IMR-90 (cell line): ENCODE measurements at regions not wholly inside any gene's neighbourhood (a gene's known extent, or its start where the extent isn't known, plus 50 kb on each side); places are given as distances from the start of the nearest gene placed in this dataset.

Experiments used
- ATAC-seq: fragments of 200-7000 bp; cut with Tn5 transposase; 2 replicates; pipeline ENCODE4 v1.9.1; 2020; ENCODE audit warnings: low read depth, mild to moderate bottlenecking, moderate library complexity
- BruUV-seq: library from RNA; stranded (reverse); fragments of 400-500 nt; replicated peaks from 2 replicates; lab custom pipeline; 2021; lab: Mats Ljungman, UMichigan
- CTCF ChIA-PET: fragments of 300-600 bp; formaldehyde crosslinking; extraction: SDS; loops from one replicate; lab custom pipeline; 2021; ENCODE audit warnings: antibody characterized with exemption; lab: Yijun Ruan, JAX
- POLR2A ChIA-PET: fragments of 300-600 bp; sonication (Branson Sonifier 250); formaldehyde crosslinking; loops from one replicate; lab custom pipeline; 2022; ENCODE audit warnings: antibody characterized with exemption; ENCODE audit not compliant: unreplicated experiment; lab: Charles Lee
- DNase-seq: peaks from one replicate; pipeline ENCODE4 v3.0.0; 2013
- H2AFZ ChIP-seq: replicated peaks from 2 replicates; pipeline ENCODE3; 2013; ENCODE audit warnings: low read length, mild to moderate bottlenecking; ENCODE audit not compliant: poor library complexity
- H2AK5ac ChIP-seq: 2 replicates; pipeline ENCODE4 v1.6.1; 2013; ENCODE audit warnings: low read depth, low read length, inconsistent platforms
- H2AK9ac ChIP-seq: replicated peaks from 2 replicates; pipeline ENCODE3; 2013; ENCODE audit warnings: mild to moderate bottlenecking, low read depth, low read length, moderate library complexity; ENCODE audit not compliant: poor library complexity
- H2BK120ac ChIP-seq: 2 replicates; pipeline ENCODE4 v1.6.1; 2013; ENCODE audit warnings: low read depth, low read length, inconsistent platforms
- H2BK15ac ChIP-seq: 3 replicates; pipeline ENCODE4 v1.6.1; 2013; ENCODE audit warnings: low read depth, low read length, inconsistent platforms
- H2BK20ac ChIP-seq: 2 replicates; pipeline ENCODE4 v1.6.1; 2013; ENCODE audit warnings: low read depth, mild to moderate bottlenecking, inconsistent platforms, low read length, moderate library complexity
- H2BK5ac ChIP-seq: 2 replicates; pipeline ENCODE4 v1.6.1; 2013; ENCODE audit warnings: mild to moderate bottlenecking, low read depth, low read length, inconsistent platforms; ENCODE audit not compliant: poor library complexity, severe bottlenecking
- H3K14ac ChIP-seq: replicated peaks from 2 replicates; pipeline ENCODE4 v1.6.1; 2013; ENCODE audit warnings: low read depth, low read length, inconsistent platforms
- H3K18ac ChIP-seq: 2 replicates; pipeline ENCODE4 v1.6.1; 2013; ENCODE audit warnings: low read depth, low read length, control low read depth
- H3K23ac ChIP-seq: 2 replicates; pipeline ENCODE4 v1.6.1; 2013; ENCODE audit warnings: low read depth, low read length, inconsistent platforms
- H3K27ac ChIP-seq: 2 replicates; pipeline ENCODE4 v1.5.1; 2013; ENCODE audit warnings: mild to moderate bottlenecking, control low read depth, low read length; ENCODE audit not compliant: insufficient read depth
- H3K27me3 ChIP-seq: 2 replicates; pipeline ENCODE4 v1.6.1; 2013; ENCODE audit warnings: low read length; ENCODE audit not compliant: control insufficient read depth, insufficient read depth
- H3K36me3 ChIP-seq: 2 replicates; pipeline ENCODE4 v1.6.1; 2013; ENCODE audit warnings: low read length, mixed read lengths; ENCODE audit not compliant: control insufficient read depth, insufficient read depth
- H3K4ac ChIP-seq: 2 replicates; pipeline ENCODE4 v1.6.1; 2013; ENCODE audit warnings: low read depth, low read length, inconsistent platforms
- H3K4me1 ChIP-seq: 2 replicates; pipeline ENCODE4 v1.6.1; 2013; ENCODE audit warnings: low read length, mixed read lengths; ENCODE audit not compliant: control insufficient read depth, insufficient read depth
- H3K4me2 ChIP-seq: 2 replicates; pipeline ENCODE4 v1.6.1; 2013; ENCODE audit warnings: low read depth, mild to moderate bottlenecking, control low read depth, low read length, moderate library complexity
- H3K4me3 ChIP-seq: 2 replicates; pipeline ENCODE4 v1.5.1; 2013; ENCODE audit warnings: low read depth, mild to moderate bottlenecking, control low read depth, low read length, moderate library complexity; ENCODE audit not compliant: insufficient read depth
- H3K56ac ChIP-seq: 2 replicates; pipeline ENCODE4 v1.6.1; 2013; ENCODE audit warnings: low read length, inconsistent platforms; ENCODE audit not compliant: insufficient read depth; ENCODE audit errors: extremely low read depth
- H3K79me1 ChIP-seq, 2 experiments: 2 replicates each; pipeline ENCODE4 v1.6.1; 2013; ENCODE audit warnings: low read length in 2 of 2, inconsistent platforms in 1 of 2, low read depth in 1 of 2
- H3K9ac ChIP-seq: 2 replicates; pipeline ENCODE4 v1.6.1; 2013; ENCODE audit warnings: low read depth, low read length, control low read depth
- H3K9me1 ChIP-seq: 2 replicates; pipeline ENCODE4 v1.6.1; 2013; ENCODE audit warnings: low read length, inconsistent platforms; ENCODE audit not compliant: insufficient read depth
- H3K9me3 ChIP-seq: 2 replicates; pipeline ENCODE4 v1.6.1; 2013; ENCODE audit warnings: low read length; ENCODE audit not compliant: control insufficient read depth, insufficient read depth
- H4K20me1 ChIP-seq: 2 replicates; pipeline ENCODE4 v1.6.1; 2013; ENCODE audit warnings: low read length, inconsistent platforms; ENCODE audit not compliant: insufficient read depth
- H4K5ac ChIP-seq: 2 replicates; pipeline ENCODE4 v1.6.1; 2013; ENCODE audit warnings: mild to moderate bottlenecking, low read depth, low read length, control low read depth
- H4K8ac ChIP-seq, 2 experiments: 2 replicates each; pipeline ENCODE4 v1.6.1; 2013; ENCODE audit warnings: low read depth in 2 of 2, low read length in 2 of 2, control low read depth in 1 of 2, inconsistent platforms in 1 of 2
- H4K91ac ChIP-seq: 2 replicates; pipeline ENCODE4 v1.6.1; 2013; ENCODE audit warnings: low read depth, low read length, inconsistent platforms; ENCODE audit not compliant: insufficient read depth
- BHLHE40 ChIP-seq: fragments of 150-350 bp; IDR thresholded peaks from 2 replicates; pipeline ENCODE4 v1.6.1; 2016; ENCODE audit warnings: mild to moderate bottlenecking, low read depth, low read length
- CEBPB ChIP-seq: IDR thresholded peaks from 2 replicates; pipeline ENCODE4 v1.6.1; 2012; ENCODE audit warnings: low read depth, low read length, improper control_type of control experiment
- CHD1 ChIP-seq: IDR thresholded peaks from 2 replicates; pipeline ENCODE4 v1.6.1; 2012; ENCODE audit warnings: low read depth, low read length, improper control_type of control experiment
- FOS ChIP-seq: fragments of 150-350 bp; IDR thresholded peaks from 2 replicates; pipeline ENCODE4 v1.6.1; 2016; ENCODE audit warnings: low read depth, low read length
- MAFK ChIP-seq: IDR thresholded peaks from 2 replicates; pipeline ENCODE4 v1.6.1; 2012; ENCODE audit warnings: low read depth, low read length, improper control_type of control experiment
- MAZ ChIP-seq: IDR thresholded peaks from 2 replicates; pipeline ENCODE4 v1.6.1; 2012; ENCODE audit warnings: low read depth, mild to moderate bottlenecking, low read length, improper control_type of control experiment, moderate library complexity, borderline replicate concordance
- MXI1 ChIP-seq: IDR thresholded peaks from 2 replicates; pipeline ENCODE4 v1.6.1; 2012; ENCODE audit warnings: low read depth, mild to moderate bottlenecking, low read length, moderate library complexity, borderline replicate concordance
- NFE2L2 ChIP-seq: fragments of 150-350 bp; IDR thresholded peaks from 2 replicates; pipeline ENCODE4 v1.6.1; 2016; ENCODE audit warnings: low read depth, mild to moderate bottlenecking, low read length
- POLR2A ChIP-seq: IDR thresholded peaks from 2 replicates; pipeline ENCODE4 v1.6.1; 2012; ENCODE audit warnings: mild to moderate bottlenecking, low read depth, low read length
- RAD21 ChIP-seq: IDR thresholded peaks from 2 replicates; pipeline ENCODE4 v1.6.1; 2012; ENCODE audit warnings: low read length, improper control_type of control experiment
- RCOR1 ChIP-seq: IDR thresholded peaks from 2 replicates; pipeline ENCODE4 v1.6.1; 2012; ENCODE audit warnings: mild to moderate bottlenecking, low read length, improper control_type of control experiment; ENCODE audit not compliant: insufficient replicate concordance
- RFX5 ChIP-seq: IDR thresholded peaks from 2 replicates; pipeline ENCODE4 v1.8.0; 2012; ENCODE audit warnings: low read depth, mild to moderate bottlenecking, low read length, moderate library complexity
- SMC3 ChIP-seq: fragments of 150-350 bp; IDR thresholded peaks from 2 replicates; pipeline ENCODE4 v1.6.1; 2016; ENCODE audit warnings: low read depth, mild to moderate bottlenecking, antibody characterized with exemption, low read length, moderate library complexity
- WGBS, 2 experiments: methylation state at CpG; one replicate each; pipeline versions ENCODE4 v1.1.5 to v1.1.7; 2013; ENCODE audit warnings: missing lambda C conversion rate in 2 of 2; ENCODE audit not compliant: insufficient read length in 1 of 2; ENCODE audit errors: extremely low coverage in 2 of 2; 5-methylcytosine and 5-hydroxymethylcytosine counted together
- dilution Hi-C: fragments of 300-500 bp; cut with HindIII; formaldehyde crosslinking; loops from one replicate; pipeline ENCODE4 v1.14.3; 2018; ENCODE audit warnings: low sequenced_read_pairs; ENCODE audit not compliant: unreplicated experiment
- in situ Hi-C: fragments of 300-500 bp; cut with MboI; formaldehyde crosslinking; loops from 3 replicates; pipeline ENCODE4 v1.14.3; 2019; ENCODE audit warnings: low sequenced_read_pairs, inconsistent platforms, mixed read lengths
- intact Hi-C: fragments of 100-400 bp; cut with micrococcal nuclease; formaldehyde crosslinking; loops from 2 replicates; pipeline ENCODE4 v1.10.0; 2022
- TF ChIP-seq, protein P1 (sequence below): conservative IDR thresholded peaks from 2 replicates; pipeline ENCODE4 v1.5.1; 2012; ENCODE audit warnings: mild to moderate bottlenecking, low read depth, low read length, improper control_type of control experiment
- TF ChIP-seq, protein P2 (sequence below): fragments of 150-350 bp; IDR thresholded peaks from 2 replicates; pipeline ENCODE4 v1.6.1; 2016; ENCODE audit warnings: low read depth, mild to moderate bottlenecking, low read length, moderate library complexity, borderline replicate concordance
- TF ChIP-seq, protein P3 (sequence below): fragments of 150-350 bp; IDR thresholded peaks from 2 replicates; pipeline ENCODE4 v1.6.1; 2017; ENCODE audit warnings: mild to moderate bottlenecking, antibody characterized with exemption, low read length, low read depth

DNA sequence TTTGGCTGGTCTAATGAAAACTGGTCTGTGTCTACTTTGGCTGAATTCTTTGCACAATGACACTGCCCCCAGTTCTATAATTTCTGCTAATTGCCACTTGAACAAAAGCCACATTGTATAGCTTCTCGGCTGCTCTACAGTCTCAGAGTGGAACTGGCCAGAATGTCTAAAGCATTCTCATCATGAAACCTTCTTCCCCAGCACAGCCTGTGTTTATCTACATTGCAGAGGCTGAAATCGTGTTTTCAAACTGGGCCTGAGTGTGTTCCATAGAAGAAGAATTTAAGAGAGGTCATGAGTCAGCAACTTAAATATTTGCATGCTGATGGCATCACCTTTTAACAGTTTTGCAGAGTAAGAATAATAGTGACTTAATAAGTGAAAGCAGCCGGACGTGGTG, 177.2 kb downstream of the BUB3 start:
- TF ChIP-seq RFX5: no peak
- TF ChIP-seq CEBPB: no peak
- TF ChIP-seq SMC3: no peak
- no peak for TF ChIP-seq FOS
- TF ChIP-seq MAZ: no peak
- no peak for TF ChIP-seq POLR2A
- no peak for TF ChIP-seq CHD1
- TF ChIP-seq MXI1: no peak
- no peak for TF ChIP-seq BHLHE40
- TF ChIP-seq, protein P1, sequence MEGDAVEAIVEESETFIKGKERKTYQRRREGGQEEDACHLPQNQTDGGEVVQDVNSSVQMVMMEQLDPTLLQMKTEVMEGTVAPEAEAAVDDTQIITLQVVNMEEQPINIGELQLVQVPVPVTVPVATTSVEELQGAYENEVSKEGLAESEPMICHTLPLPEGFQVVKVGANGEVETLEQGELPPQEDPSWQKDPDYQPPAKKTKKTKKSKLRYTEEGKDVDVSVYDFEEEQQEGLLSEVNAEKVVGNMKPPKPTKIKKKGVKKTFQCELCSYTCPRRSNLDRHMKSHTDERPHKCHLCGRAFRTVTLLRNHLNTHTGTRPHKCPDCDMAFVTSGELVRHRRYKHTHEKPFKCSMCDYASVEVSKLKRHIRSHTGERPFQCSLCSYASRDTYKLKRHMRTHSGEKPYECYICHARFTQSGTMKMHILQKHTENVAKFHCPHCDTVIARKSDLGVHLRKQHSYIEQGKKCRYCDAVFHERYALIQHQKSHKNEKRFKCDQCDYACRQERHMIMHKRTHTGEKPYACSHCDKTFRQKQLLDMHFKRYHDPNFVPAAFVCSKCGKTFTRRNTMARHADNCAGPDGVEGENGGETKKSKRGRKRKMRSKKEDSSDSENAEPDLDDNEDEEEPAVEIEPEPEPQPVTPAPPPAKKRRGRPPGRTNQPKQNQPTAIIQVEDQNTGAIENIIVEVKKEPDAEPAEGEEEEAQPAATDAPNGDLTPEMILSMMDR: no peak
- TF ChIP-seq MAFK: no peak
- no peak for TF ChIP-seq NFE2L2
- TF ChIP-seq, protein P2, sequence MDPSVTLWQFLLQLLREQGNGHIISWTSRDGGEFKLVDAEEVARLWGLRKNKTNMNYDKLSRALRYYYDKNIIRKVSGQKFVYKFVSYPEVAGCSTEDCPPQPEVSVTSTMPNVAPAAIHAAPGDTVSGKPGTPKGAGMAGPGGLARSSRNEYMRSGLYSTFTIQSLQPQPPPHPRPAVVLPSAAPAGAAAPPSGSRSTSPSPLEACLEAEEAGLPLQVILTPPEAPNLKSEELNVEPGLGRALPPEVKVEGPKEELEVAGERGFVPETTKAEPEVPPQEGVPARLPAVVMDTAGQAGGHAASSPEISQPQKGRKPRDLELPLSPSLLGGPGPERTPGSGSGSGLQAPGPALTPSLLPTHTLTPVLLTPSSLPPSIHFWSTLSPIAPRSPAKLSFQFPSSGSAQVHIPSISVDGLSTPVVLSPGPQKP: no peak
- TF ChIP-seq RCOR1: no peak
- TF ChIP-seq RAD21: no peak
- TF ChIP-seq, protein P3, sequence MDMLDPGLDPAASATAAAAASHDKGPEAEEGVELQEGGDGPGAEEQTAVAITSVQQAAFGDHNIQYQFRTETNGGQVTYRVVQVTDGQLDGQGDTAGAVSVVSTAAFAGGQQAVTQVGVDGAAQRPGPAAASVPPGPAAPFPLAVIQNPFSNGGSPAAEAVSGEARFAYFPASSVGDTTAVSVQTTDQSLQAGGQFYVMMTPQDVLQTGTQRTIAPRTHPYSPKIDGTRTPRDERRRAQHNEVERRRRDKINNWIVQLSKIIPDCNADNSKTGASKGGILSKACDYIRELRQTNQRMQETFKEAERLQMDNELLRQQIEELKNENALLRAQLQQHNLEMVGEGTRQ: no peak
- BruUV-seq: no TSS peak
- no peak overlapping the region for H2BK20ac ChIP-seq
- no peak overlapping the region for H3K23ac ChIP-seq
- H3K9ac ChIP-seq: no peak overlapping the region
- WGBS, 2 experiments: no CpG with 5 or more reads among the region's 4 CpGs
- no peak overlapping the region for H3K18ac ChIP-seq
- dilution Hi-C loops (no loop called here), in situ Hi-C loops (no loop called here), intact Hi-C loops (no loop called here)
- H3K4me2 ChIP-seq: no peak overlapping the region
- no peaks in the 10 kb centered on the region for H3K36me3 ChIP-seq
- no peak overlapping the region for H2BK15ac ChIP-seq
- H4K8ac ChIP-seq: no peak overlapping the region
- ChIA-PET CTCF (no interaction called here), POLR2A (no interaction called here)
- H2AFZ ChIP-seq: no peak overlapping the region
- no peak overlapping the region for H2BK5ac ChIP-seq
- no peak overlapping the region for H3K4ac ChIP-seq
- H3K4me1 ChIP-seq: no peaks in the 10 kb centered on the region
- peaks cover 12% of the 10 kb centered on the region for H3K9me3 ChIP-seq
- no peaks in the 10 kb centered on the region for H3K27me3 ChIP-seq
- no peak overlapping the region for H2AK9ac ChIP-seq
- H3K79me1 ChIP-seq: no peaks in the 10 kb centered on the region
- H3K4me3 ChIP-seq: no peak overlapping the region
- ATAC-seq: no peak
- no peak overlapping the region for H3K14ac ChIP-seq
- H4K91ac ChIP-seq: no peak overlapping the region
- no peak overlapping the region for H3K27ac ChIP-seq
- no peaks in the 10 kb centered on the region for H4K20me1 ChIP-seq
- no peak overlapping the region for H2BK120ac ChIP-seq
- no peak overlapping the region for H4K5ac ChIP-seq
- H2AK5ac ChIP-seq: no peak overlapping the region
- H3K9me1 ChIP-seq: no peaks in the 10 kb centered on the region
- H3K56ac ChIP-seq: no peak overlapping the region
- DNase-seq: peak; percentile 0
